ENCODE measurements at regions not wholly inside any gene's neighbourhood (a gene's known extent, or its start where the extent isn't known, plus 50 kb on each side); places are given as distances from the start of the nearest gene placed in this dataset.
A peak's percentile ranks its signal among the peaks of the same experiment; 100 is the strongest.

- POLR2A ChIA-PET: no interaction called here
- DNase-seq (ENCODE audit: low read depth): no peak
- Histone ChIP-seq H3K4me3 (ENCODE audit: low read depth, low read length) (no peak overlapping the region), H3K36me3 (ENCODE audit: control insufficient read depth, insufficient read depth, low read length) (no peaks in the 10 kb centered on the region), H3K27me3 (ENCODE audit: control insufficient read depth, insufficient read depth, low read length) (no peaks in the 10 kb centered on the region)
- TF ChIP-seq CTCF (IDR thresholded peaks at IDR 0.05; ENCODE audit: insufficient read depth, low read depth, low read length): no peak
- CTCF ChIA-PET: no interaction called here
Observed at GRCh38 chrX:147559191-147559590, 352.5 kb upstream of the FMR1 start.

- POLR2A ChIA-PET: interaction anchor here (0.6 kb wide), 1 partner anchor 418 kb away, joined by 3 read pairs; no protein-coding TSS in a partner anchor
- CTCF ChIA-PET: interaction anchor here (0.6 kb wide), 1 partner anchor 720 kb away, joined by 3 read pairs; no protein-coding TSS in a partner anchor
- DNase-seq (ENCODE audit: low read depth): no peak
Observed at GRCh38 chrX:147565237-147565636, 346.5 kb upstream of the FMR1 start.

GRCh38 chrX:147570483-147570882, 341.2 kb upstream of the FMR1 start:
- Histone ChIP-seq H3K4me3 (ENCODE audit: low read depth, low read length) (no peak overlapping the region), H3K36me3 (ENCODE audit: control insufficient read depth, insufficient read depth, low read length) (no peaks in the 10 kb centered on the region), H3K27me3 (ENCODE audit: control insufficient read depth, insufficient read depth, low read length) (no peaks in the 10 kb centered on the region)
- ChIA-PET POLR2A (no interaction called here), CTCF (no interaction called here)
- 0 out of 2 replicates have a peak, but pooled peaks have one; percentile 13 for TF ChIP-seq CTCF (IDR thresholded peaks at IDR 0.05; ENCODE audit: insufficient read depth, low read depth, low read length)
- no peak for DNase-seq (ENCODE audit: low read depth)

More at GRCh38 chrX:147565237-147565636, 346.5 kb upstream of the FMR1 start:
- TF ChIP-seq CTCF (IDR thresholded peaks at IDR 0.05; ENCODE audit: insufficient read depth, low read depth, low read length): no peak
- H3K4me3 ChIP-seq (ENCODE audit: low read depth, low read length): no peak overlapping the region
- H3K27me3 ChIP-seq (ENCODE audit: control insufficient read depth, insufficient read depth, low read length): no peaks in the 10 kb centered on the region
- H3K36me3 ChIP-seq (ENCODE audit: control insufficient read depth, insufficient read depth, low read length): no peaks in the 10 kb centered on the region

- Histone ChIP-seq H3K4me3 (ENCODE audit: low read depth, low read length) (no peak overlapping the region), H3K27me3 (ENCODE audit: control insufficient read depth, insufficient read depth, low read length) (no peaks in the 10 kb centered on the region), H3K36me3 (ENCODE audit: control insufficient read depth, insufficient read depth, low read length) (no peaks in the 10 kb centered on the region)
- TF ChIP-seq CTCF (IDR thresholded peaks at IDR 0.05; ENCODE audit: insufficient read depth, low read depth, low read length): no peak
- CTCF ChIA-PET: no interaction called here
- POLR2A ChIA-PET: no interaction called here
- no peak for DNase-seq (ENCODE audit: low read depth)
Observed at GRCh38 chrX:147573266-147573665, 338.5 kb upstream of the FMR1 start.

- no peaks in the 10 kb centered on the region for H3K27me3 ChIP-seq (ENCODE audit: control insufficient read depth, insufficient read depth, low read length)
- H3K36me3 ChIP-seq (ENCODE audit: control insufficient read depth, insufficient read depth, low read length): no peaks in the 10 kb centered on the region
- no peak for DNase-seq (ENCODE audit: low read depth)
- ChIA-PET POLR2A (no interaction called here), CTCF (no interaction called here)
- no peak for TF ChIP-seq CTCF (IDR thresholded peaks at IDR 0.05; ENCODE audit: insufficient read depth, low read depth, low read length)
- H3K4me3 ChIP-seq (ENCODE audit: low read depth, low read length): no peak overlapping the region
Observed at GRCh38 chrX:147602176-147602696, 309.5 kb upstream of the FMR1 start.

Data from BJ (cell line).